Mesendoderm (in vitro differentiated cells): ENCODE measurements at regions not wholly inside any gene's neighbourhood (a gene's known extent, or its start where the extent isn't known, plus 50 kb on each side); places are given as distances from the start of the nearest gene placed in this dataset.

ENCODE experiments used
- DNase-seq: peaks from one replicate; pipeline ENCODE4 v3.0.0; 2013
- H2AK5ac ChIP-seq: 2 replicates; pipeline ENCODE4 v1.6.1; 2013; ENCODE audit warnings: low read length, inconsistent platforms
- H2BK120ac ChIP-seq: 2 replicates; pipeline ENCODE4 v1.6.1; 2013; ENCODE audit warnings: low read depth, mild to moderate bottlenecking, low read length, moderate library complexity, mixed read lengths
- H2BK15ac ChIP-seq: replicated peaks from 2 replicates; pipeline ENCODE4 v1.6.1; 2013; ENCODE audit warnings: low read depth, mild to moderate bottlenecking, moderate library complexity
- H2BK5ac ChIP-seq: 2 replicates; pipeline ENCODE4 v1.6.1; 2013; ENCODE audit warnings: low read length, inconsistent platforms
- H3K18ac ChIP-seq: 2 replicates; pipeline ENCODE4 v1.6.1; 2013; ENCODE audit warnings: mild to moderate bottlenecking, low read length, mixed read lengths
- H3K23ac ChIP-seq: one replicate; pipeline ENCODE4 v1.6.1; 2013; ENCODE audit warnings: low read length
- H3K27ac ChIP-seq: 2 replicates; pipeline ENCODE4 v1.5.1; 2013; ENCODE audit warnings: low read depth, mild to moderate bottlenecking, inconsistent platforms, low read length, moderate library complexity
- H3K27me3 ChIP-seq: 2 replicates; pipeline ENCODE4 v1.6.1; 2013; ENCODE audit warnings: low read length, control low read depth, mild to moderate bottlenecking, inconsistent platforms; ENCODE audit not compliant: insufficient read depth, poor library complexity
- H3K36me3 ChIP-seq: 2 replicates; pipeline ENCODE4 v1.6.1; 2013; ENCODE audit warnings: low read length, inconsistent platforms; ENCODE audit not compliant: control insufficient read depth, insufficient read depth
- H3K4ac ChIP-seq: one replicate; pipeline ENCODE4 v1.6.1; 2013; ENCODE audit warnings: low read depth, mild to moderate bottlenecking, low read length, moderate library complexity
- H3K4me1 ChIP-seq: 2 replicates; pipeline ENCODE4 v1.6.1; 2013; ENCODE audit warnings: low read depth, low read length, inconsistent platforms; ENCODE audit not compliant: control insufficient read depth
- H3K4me2 ChIP-seq: 2 replicates; pipeline ENCODE4 v1.6.1; 2013; ENCODE audit warnings: low read length
- H3K4me3 ChIP-seq: 2 replicates; pipeline ENCODE4 v1.5.1; 2013; ENCODE audit warnings: mild to moderate bottlenecking, low read length
- H3K56ac ChIP-seq: one replicate; pipeline ENCODE4 v1.6.1; 2013; ENCODE audit warnings: low read length
- H3K79me1 ChIP-seq: 2 replicates; pipeline ENCODE4 v1.6.1; 2013; ENCODE audit warnings: low read length, inconsistent platforms
- H3K79me2 ChIP-seq: 2 replicates; pipeline ENCODE4 v1.6.1; 2013; ENCODE audit warnings: mild to moderate bottlenecking, low read length; ENCODE audit not compliant: control insufficient read depth, insufficient read depth
- H3K9ac ChIP-seq: 2 replicates; pipeline ENCODE4 v1.6.1; 2013; ENCODE audit warnings: low read length, inconsistent platforms
- H4K5ac ChIP-seq: one replicate; pipeline ENCODE4 v1.6.1; 2013; ENCODE audit warnings: low read length
- H4K8ac ChIP-seq: one replicate; pipeline ENCODE4 v1.6.1; 2013; ENCODE audit warnings: low read depth, mild to moderate bottlenecking, control low read depth, low read length, moderate library complexity
- WGBS: extraction: QIAGEN DNeasy Blood & Tissue Kit; methylation state at CpG from one replicate; pipeline ENCODE4 v1.1.7; 2013; ENCODE audit warnings: low lambda C conversion rate, missing lambda C conversion rate; ENCODE audit not compliant: insufficient coverage; ENCODE audit errors: extremely low coverage; 5-methylcytosine and 5-hydroxymethylcytosine counted together

DNA sequence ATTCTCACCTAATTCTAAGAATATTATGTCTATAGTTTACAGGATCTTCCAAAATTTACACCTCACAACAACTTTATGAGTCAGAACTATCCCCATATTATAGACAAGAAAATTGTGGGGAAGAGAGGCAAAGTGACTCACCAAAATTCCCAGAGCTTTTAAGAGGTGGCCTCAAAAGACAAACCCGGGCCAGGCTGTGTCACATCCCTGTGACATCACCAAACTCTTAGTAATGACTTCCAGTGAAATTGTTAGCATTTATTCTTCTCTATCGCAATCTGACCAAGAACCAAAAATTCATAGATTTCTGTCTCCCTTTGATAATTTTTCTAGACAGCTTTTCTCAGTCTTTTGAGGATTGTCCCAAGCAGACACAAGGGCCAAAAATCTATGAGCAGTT, 134.3 kb downstream of the SNX19 start:
- Histone ChIP-seq H3K4me1 (peaks cover 7% of the 10 kb centered on the region), H3K79me2 (no peaks in the 10 kb centered on the region), H3K36me3 (no peaks in the 10 kb centered on the region), H3K4me2 (no peak overlapping the region), H3K9ac (no peak overlapping the region), H2BK120ac (no peak overlapping the region), H4K8ac (no peak overlapping the region), H3K79me1 (no peaks in the 10 kb centered on the region), H3K56ac (no peak overlapping the region), H4K5ac (no peak overlapping the region), H3K23ac (no peak overlapping the region), H3K18ac (no peak overlapping the region), H3K27ac (no peak overlapping the region), H2BK15ac (no peak overlapping the region), H3K4ac (no peak overlapping the region), H3K27me3 (no peaks in the 10 kb centered on the region), H2AK5ac (no peak overlapping the region), H2BK5ac (no peak overlapping the region), H3K4me3 (no peak overlapping the region)
- WGBS = no CpG with 5 or more reads among the region's 2 CpGs
- peak; percentile 42 for DNase-seq

DNA sequence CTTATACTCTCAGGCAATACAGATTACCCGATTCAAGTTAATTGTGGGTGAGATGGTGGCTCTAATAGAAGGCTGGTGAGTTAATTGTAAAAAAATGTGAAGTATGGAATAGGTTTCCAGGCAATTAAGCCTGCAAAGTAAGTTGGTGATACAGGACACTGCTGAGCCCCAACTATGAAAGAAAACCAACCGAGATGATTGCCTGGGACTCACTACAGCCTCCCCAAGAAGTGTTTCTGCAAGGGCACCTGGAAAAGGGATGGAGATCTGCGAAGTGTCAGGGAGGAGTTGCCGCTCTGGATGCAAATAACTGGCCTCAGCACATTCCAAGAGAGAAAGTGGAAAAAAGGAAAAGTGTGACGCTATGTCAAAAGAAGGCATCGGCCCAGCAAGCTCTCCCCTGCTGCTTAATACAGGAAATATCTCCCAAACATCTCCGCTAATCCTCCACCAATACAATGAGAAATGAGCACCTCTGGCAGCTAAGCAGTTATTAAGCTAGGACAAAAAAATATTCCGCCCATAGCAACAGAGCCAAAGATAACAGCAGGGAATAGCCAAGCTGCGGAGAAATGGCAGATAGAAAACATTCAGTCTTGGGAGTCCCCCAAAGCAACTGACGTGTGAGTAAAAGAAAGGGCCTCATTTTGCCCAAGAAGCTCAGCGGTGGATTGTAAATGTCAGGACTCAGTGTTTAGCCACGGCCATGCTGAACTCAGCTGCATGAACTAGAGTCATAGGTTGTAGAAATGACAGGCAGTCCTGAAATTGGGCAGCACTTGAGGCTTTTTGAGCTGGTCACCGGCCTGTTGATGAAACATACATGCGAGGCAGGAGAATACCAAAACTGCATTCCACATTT, 133.7 kb downstream of the SNX19 start:
- H3K36me3 ChIP-seq = no peaks in the 10 kb centered on the region
- H3K56ac ChIP-seq = no peak overlapping the region
- no peak overlapping the region for H3K23ac ChIP-seq
- H2BK120ac ChIP-seq = no peak overlapping the region
- no peak overlapping the region for H3K18ac ChIP-seq
- no peak overlapping the region for H4K5ac ChIP-seq
- H2BK15ac ChIP-seq = no peak overlapping the region
- peaks cover 7% of the 10 kb centered on the region for H3K4me1 ChIP-seq
- WGBS = no CpG with 5 or more reads among the region's 14 CpGs
- no peak overlapping the region for H3K4me2 ChIP-seq
- no peak overlapping the region for H3K9ac ChIP-seq
- no peak overlapping the region for H2BK5ac ChIP-seq
- no peak overlapping the region for H2AK5ac ChIP-seq
- no peaks in the 10 kb centered on the region for H3K79me1 ChIP-seq
- no peaks in the 10 kb centered on the region for H3K79me2 ChIP-seq
- no peak overlapping the region for H4K8ac ChIP-seq
- no peak overlapping the region for H3K4me3 ChIP-seq
- no peak overlapping the region for H3K27ac ChIP-seq
- peak overlapping the region; percentile 62 for H3K4ac ChIP-seq
- DNase-seq = peak; percentile 91
- H3K27me3 ChIP-seq = no peaks in the 10 kb centered on the region

DNA sequence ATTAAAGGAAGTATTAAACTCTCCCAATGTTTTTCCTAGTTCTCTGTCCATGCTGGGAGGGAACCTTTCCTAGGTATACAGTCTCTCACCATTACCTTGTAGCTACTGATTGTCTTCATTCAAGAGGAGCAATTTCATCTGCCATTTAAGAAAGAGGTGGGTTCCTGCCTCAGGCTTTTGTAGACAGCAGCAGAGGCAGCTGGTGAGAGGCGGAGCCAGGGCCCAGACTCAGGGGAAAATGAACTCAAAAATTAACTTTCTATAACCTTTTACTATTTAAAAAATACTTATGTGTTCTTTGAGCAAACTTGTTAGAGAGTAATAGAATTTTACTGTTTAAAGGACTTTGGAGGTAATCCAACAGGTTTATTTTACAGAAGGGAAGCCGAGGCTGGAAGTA, 133.0 kb downstream of the SNX19 start:
- Histone ChIP-seq H3K36me3 (no peaks in the 10 kb centered on the region), H3K56ac (no peak overlapping the region), H3K9ac (no peak overlapping the region), H3K79me1 (no peaks in the 10 kb centered on the region), H4K5ac (no peak overlapping the region), H3K4me3 (no peak overlapping the region), H2BK120ac (no peak overlapping the region), H2BK15ac (no peak overlapping the region), H3K18ac (no peak overlapping the region), H3K79me2 (no peaks in the 10 kb centered on the region), H2AK5ac (no peak overlapping the region), H3K4me2 (no peak overlapping the region), H3K4ac (no peak overlapping the region), H3K27ac (no peak overlapping the region), H4K8ac (no peak overlapping the region), H2BK5ac (no peak overlapping the region), H3K27me3 (no peaks in the 10 kb centered on the region), H3K4me1 (peaks cover 7% of the 10 kb centered on the region), H3K23ac (no peak overlapping the region)
- no CpG with 5 or more reads among the region's 2 CpGs for WGBS
- DNase-seq = no peak

DNA sequence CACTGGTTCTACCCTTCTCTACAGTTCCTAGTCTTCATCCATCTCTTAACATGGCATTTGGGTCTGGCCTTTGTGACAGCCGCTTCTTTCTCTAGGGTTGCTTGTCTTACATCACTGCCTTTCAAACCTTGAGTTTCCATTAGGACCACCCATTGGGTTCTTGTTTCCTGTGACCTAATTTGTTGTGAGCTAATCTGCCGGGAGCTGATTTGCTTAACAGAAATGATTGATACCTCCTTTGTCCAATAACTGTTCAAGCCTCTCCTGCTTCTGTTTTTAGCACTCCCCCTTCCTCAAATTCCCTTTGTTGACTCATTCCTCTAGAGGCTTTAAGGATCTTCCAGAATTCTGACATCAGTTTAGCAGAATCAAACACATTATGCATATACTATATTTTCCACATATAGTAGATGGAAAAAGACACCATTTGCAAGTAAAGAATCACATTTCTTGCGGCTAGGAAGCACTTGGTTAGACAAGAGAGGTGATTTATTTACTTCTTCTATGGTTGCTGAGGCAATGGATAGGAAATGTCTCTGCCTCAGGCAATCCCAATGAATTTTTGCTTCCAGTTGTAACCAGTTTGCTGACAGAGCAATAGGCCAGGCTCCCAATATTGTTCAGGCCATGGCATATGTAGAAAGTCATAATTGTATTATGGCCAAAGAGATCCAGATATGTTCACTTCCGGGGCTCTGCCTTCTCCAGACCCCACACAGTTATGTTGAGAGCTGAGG, 130.7 kb downstream of the SNX19 start:
- DNase-seq = peak; percentile 92
- no peak overlapping the region for H3K23ac ChIP-seq
- H2BK15ac ChIP-seq = no peak overlapping the region
- H3K9ac ChIP-seq = no peak overlapping the region
- no peak overlapping the region for H4K8ac ChIP-seq
- no peak overlapping the region for H3K4me2 ChIP-seq
- no peak overlapping the region for H2BK5ac ChIP-seq
- no peak overlapping the region for H4K5ac ChIP-seq
- H2BK120ac ChIP-seq = no peak overlapping the region
- no peak overlapping the region for H3K4me3 ChIP-seq
- no peak overlapping the region for H2AK5ac ChIP-seq
- no peaks in the 10 kb centered on the region for H3K79me2 ChIP-seq
- no peaks in the 10 kb centered on the region for H3K79me1 ChIP-seq
- H3K4ac ChIP-seq = no peak overlapping the region
- H3K56ac ChIP-seq = no peak overlapping the region
- no CpG with 5 or more reads among the region's 4 CpGs for WGBS
- no peak overlapping the region for H3K18ac ChIP-seq
- no peaks in the 10 kb centered on the region for H3K36me3 ChIP-seq
- peaks cover 7% of the 10 kb centered on the region for H3K4me1 ChIP-seq
- H3K27me3 ChIP-seq = no peaks in the 10 kb centered on the region
- H3K27ac ChIP-seq = no peak overlapping the region

DNA sequence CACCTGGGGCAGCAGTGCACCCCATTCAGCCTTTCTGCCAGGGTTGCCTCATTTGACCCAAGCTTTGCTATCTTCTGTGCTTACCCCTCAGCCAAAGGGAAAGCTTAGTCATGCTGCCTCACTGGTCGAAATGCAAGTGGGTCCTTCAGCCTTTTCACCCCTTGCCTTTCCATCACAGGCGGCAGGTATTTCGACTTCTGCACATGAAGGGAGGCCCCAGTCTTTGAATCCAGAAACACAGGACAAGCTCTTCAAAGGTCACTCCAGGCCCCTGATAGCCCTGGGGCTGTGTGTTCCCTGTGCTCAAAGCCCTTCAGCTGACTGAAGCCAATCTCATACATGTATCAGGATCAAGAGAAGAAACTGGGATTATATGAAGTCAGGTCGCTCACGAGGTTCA, 129.7 kb downstream of the SNX19 start:
- Histone ChIP-seq H2BK15ac (no peak overlapping the region), H3K36me3 (no peaks in the 10 kb centered on the region), H3K79me2 (no peaks in the 10 kb centered on the region), H4K8ac (no peak overlapping the region), H3K18ac (no peak overlapping the region), H4K5ac (no peak overlapping the region), H3K56ac (no peak overlapping the region), H2BK5ac (no peak overlapping the region), H2AK5ac (no peak overlapping the region), H2BK120ac (no peak overlapping the region), H3K23ac (no peak overlapping the region), H3K4ac (no peak overlapping the region), H3K27ac (no peak overlapping the region), H3K4me1 (peaks cover 7% of the 10 kb centered on the region), H3K4me2 (no peak overlapping the region), H3K79me1 (no peaks in the 10 kb centered on the region), H3K27me3 (no peaks in the 10 kb centered on the region), H3K9ac (no peak overlapping the region), H3K4me3 (no peak overlapping the region)
- no peak for DNase-seq
- no CpG with 5 or more reads among the region's 5 CpGs for WGBS
